HG03442 (cell line): ENCODE measurements at regions not wholly inside any gene's neighbourhood (a gene's known extent, or its start where the extent isn't known, plus 50 kb on each side); places are given as distances from the start of the nearest gene placed in this dataset.
"Not testable (repeated sequence)": the region's sequence is repeated elsewhere in the genome, so short reads cannot be mapped to it uniquely, and the experiment has no call there.

Experiments
- ATAC-seq: cut with Tn5 transposase; IDR thresholded peaks from one replicate; pipeline ENCODE4 v1.9.1; 2021; ENCODE audit warnings: mild to moderate bottlenecking, moderate library complexity; ENCODE audit not compliant: unreplicated experiment

GRCh38 chr2:16209799-16210198 is 269.4 kb downstream of the MYCN start:
- ATAC-seq, result no peak

- no peak for ATAC-seq
Observed at GRCh38 chr2:16208921-16209320, 268.6 kb downstream of the MYCN start.

GRCh38 chr2:16208241-16208797 is 268.0 kb downstream of the MYCN start:
- ATAC-seq, result no peak

GRCh38 chr2:16207611-16208010 is 267.3 kb downstream of the MYCN start:
- no peak for ATAC-seq

GRCh38 chr2:16207151-16207550 is 266.8 kb downstream of the MYCN start:
- ATAC-seq, result no peak

GRCh38 chr2:16206191-16206944 is 266.0 kb downstream of the MYCN start:
- no peak for ATAC-seq

- no peak for ATAC-seq
Observed at GRCh38 chr2:16205631-16206030, 265.3 kb downstream of the MYCN start.

- no peak for ATAC-seq
Observed at GRCh38 chr2:16204886-16205620, 264.7 kb downstream of the MYCN start.

- no peak for ATAC-seq
Observed at GRCh38 chr2:16204251-16204650, 263.9 kb downstream of the MYCN start.

GRCh38 chr2:16203691-16204090 is 263.3 kb downstream of the MYCN start:
- no peak for ATAC-seq

- no peak for ATAC-seq
Observed at GRCh38 chr2:16203069-16203468, 262.7 kb downstream of the MYCN start.

GRCh38 chr2:16202266-16203020 is 262.1 kb downstream of the MYCN start:
- ATAC-seq, result no peak

GRCh38 chr2:16201848-16202247 is 261.5 kb downstream of the MYCN start:
- no peak for ATAC-seq

GRCh38 chr2:16200554-16201193 is 260.3 kb downstream of the MYCN start:
- no peak for ATAC-seq

- ATAC-seq, result no peak
Observed at GRCh38 chr2:16199882-16200553, 259.7 kb downstream of the MYCN start.

GRCh38 chr2:16199241-16199640 is 258.9 kb downstream of the MYCN start:
- ATAC-seq, result not testable (repeated sequence)

- no peak for ATAC-seq
Observed at GRCh38 chr2:16198166-16198912, 258.0 kb downstream of the MYCN start.

- ATAC-seq, result no peak
Observed at GRCh38 chr2:16197504-16198147, 257.3 kb downstream of the MYCN start.
